Urinary bladder (tissue), 3 donors: ENCODE measurements at regions not wholly inside any gene's neighbourhood (a gene's known extent, or its start where the extent isn't known, plus 50 kb on each side); places are given as distances from the start of the nearest gene placed in this dataset.

Source experiments
- DNase-seq: peaks from one replicate; pipeline ENCODE4 v3.0.0-alpha.2; 2015; ENCODE audit errors: extremely low spot score
- H3K27ac ChIP-seq: one replicate; pipeline ENCODE4 v1.5.1; 2013; ENCODE audit warnings: low read depth, mild to moderate bottlenecking, moderate library complexity
- H3K36me3 ChIP-seq: one replicate; pipeline ENCODE4 v1.6.1; 2013; ENCODE audit warnings: mild to moderate bottlenecking, moderate library complexity; ENCODE audit not compliant: insufficient read depth
- H3K4me1 ChIP-seq: one replicate; pipeline ENCODE4 v1.6.1; 2013; ENCODE audit warnings: mild to moderate bottlenecking, moderate library complexity; ENCODE audit not compliant: insufficient read depth
- H3K4me3 ChIP-seq: one replicate; pipeline ENCODE4 v1.5.1; 2013; ENCODE audit warnings: low read depth, low read length
- WGBS: extraction: QIAGEN DNeasy Blood & Tissue Kit; methylation state at CpG from one replicate; pipeline ENCODE4 v1.1.7; 2013; 5-methylcytosine and 5-hydroxymethylcytosine counted together
- donor health status: healthy with polysubstance abuse.
- donor health status: healthy.

DNA sequence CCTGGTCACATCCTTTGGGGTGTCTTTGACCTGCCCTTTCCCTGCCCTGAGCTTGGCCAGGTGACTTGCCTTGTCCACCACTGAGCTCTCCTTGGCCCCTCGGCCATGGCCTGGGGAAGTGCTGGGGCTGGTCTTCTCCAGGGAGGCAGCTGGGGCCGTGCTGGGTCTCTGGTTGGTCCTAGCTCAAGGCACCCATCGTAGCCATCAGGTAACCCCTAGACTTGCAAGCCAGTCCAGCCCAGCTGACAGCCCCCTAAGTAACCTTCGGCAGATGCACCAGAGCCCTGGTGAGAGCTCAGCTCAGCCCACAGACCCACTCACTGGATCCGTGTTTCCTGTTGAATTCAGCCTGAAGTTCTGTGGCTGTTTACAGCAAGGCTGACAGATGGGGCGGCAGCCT is 176.2 kb upstream of the SHH start:
- Histone ChIP-seq H3K4me1 (no peaks in the 10 kb centered on the region), H3K36me3 (no peaks in the 10 kb centered on the region), H3K27ac (no peak overlapping the region), H3K4me3 (no peak overlapping the region)
- 76% methylated on average over 6 of the region's 6 CpGs for WGBS
- no peak for DNase-seq

GRCh38 chr7:155987681-155988235 is 175.5 kb upstream of the SHH start:
- 73% methylated on average over 5 of the region's 5 CpGs for WGBS

GRCh38 chr7:155986497-155987160 is 174.4 kb upstream of the SHH start:
- Histone ChIP-seq H3K36me3 (no peaks in the 10 kb centered on the region), H3K4me3 (no peak overlapping the region), H3K4me1 (no peaks in the 10 kb centered on the region), H3K27ac (no peak overlapping the region)
- WGBS: 79% methylated on average over 10 of the region's 10 CpGs
- DNase-seq: no peak

More at GRCh38 chr7:155987681-155988235, 175.5 kb upstream of the SHH start:
- H3K4me1 ChIP-seq: no peaks in the 10 kb centered on the region
- H3K27ac ChIP-seq: no peak overlapping the region
- DNase-seq: no peak
- H3K4me3 ChIP-seq: no peak overlapping the region
- no peaks in the 10 kb centered on the region for H3K36me3 ChIP-seq

DNA sequence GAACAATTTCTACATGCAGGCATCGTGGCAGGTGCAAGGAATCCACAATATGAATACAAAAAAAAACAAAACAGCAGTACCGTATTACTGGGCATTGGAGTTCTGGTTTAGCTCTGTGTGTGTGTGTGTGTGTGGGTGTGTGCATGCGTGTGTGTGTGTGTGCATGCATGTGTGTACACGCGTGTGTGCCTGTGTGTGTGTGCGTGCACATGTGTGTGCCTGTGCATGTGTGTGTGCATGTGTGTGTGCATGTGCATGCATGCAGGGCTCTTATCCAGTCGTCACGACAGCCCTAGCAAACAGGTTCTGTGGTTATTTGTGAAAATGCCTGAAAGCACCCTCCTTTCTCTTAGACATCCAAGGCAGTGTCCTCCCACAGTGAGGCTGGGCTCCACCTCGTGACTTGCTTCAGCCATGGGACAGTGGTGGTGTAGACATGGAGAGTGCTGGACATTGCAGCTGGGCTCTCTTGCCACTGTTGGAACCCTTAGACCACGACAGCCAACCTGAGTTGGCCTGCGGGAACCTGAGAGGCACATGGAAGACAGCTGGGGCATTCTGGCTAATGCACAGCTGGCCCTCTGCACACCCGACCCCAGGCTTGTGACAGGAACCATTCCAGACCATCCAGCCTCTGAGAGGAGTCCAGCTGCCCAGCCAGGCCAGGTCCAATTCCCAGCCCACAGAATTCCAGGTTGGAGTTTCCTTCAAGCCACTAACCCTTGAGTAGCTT is 173.4 kb upstream of the SHH start:
- no peaks in the 10 kb centered on the region for H3K4me1 ChIP-seq
- no peaks in the 10 kb centered on the region for H3K36me3 ChIP-seq
- whole genome bisulfite sequencing: 86% methylated on average over 12 of the region's 12 CpGs
- DNase-seq: no peak
- H3K27ac ChIP-seq: no peak overlapping the region
- no peak overlapping the region for H3K4me3 ChIP-seq

GRCh38 chr7:155984609-155985405 is 172.5 kb upstream of the SHH start:
- no peaks in the 10 kb centered on the region for H3K4me1 ChIP-seq
- no peak overlapping the region for H3K27ac ChIP-seq
- no peak for DNase-seq
- no peaks in the 10 kb centered on the region for H3K36me3 ChIP-seq
- no peak overlapping the region for H3K4me3 ChIP-seq
- WGBS: 85% methylated on average over 15 of the region's 15 CpGs

DNA sequence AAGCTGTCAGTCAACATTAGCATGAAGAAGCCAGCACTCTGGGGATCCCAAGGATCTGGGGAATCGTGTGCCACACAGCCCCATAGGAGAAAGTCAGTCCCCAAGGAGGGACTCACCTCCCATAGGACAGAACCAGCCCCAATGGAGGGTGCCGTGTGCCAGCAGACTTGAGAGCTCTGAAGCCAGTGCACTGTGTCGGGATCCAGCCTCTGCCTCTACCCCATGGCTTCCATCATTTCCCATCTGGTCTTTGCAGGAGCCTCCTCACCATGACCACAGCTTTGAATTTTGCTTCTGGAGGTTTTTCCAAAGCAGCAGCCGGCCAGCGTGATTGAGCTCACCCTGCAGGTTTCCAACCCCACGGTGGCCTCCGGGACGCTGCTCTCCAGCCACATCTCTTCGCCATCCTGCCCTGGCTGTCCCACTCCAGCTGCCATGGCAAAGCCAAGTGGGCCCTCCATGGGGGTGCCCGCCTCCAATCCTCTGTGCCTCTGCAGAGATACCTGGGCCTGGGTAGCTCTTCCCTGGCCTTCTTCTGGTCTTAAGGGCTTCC is 171.8 kb upstream of the SHH start:
- Histone ChIP-seq H3K4me3 (no peak overlapping the region), H3K27ac (no peak overlapping the region), H3K36me3 (no peaks in the 10 kb centered on the region), H3K4me1 (no peaks in the 10 kb centered on the region)
- 80% methylated on average over 10 of the region's 10 CpGs for WGBS
- no peak for DNase-seq

- H3K27ac ChIP-seq: no peak overlapping the region
- WGBS: 75% methylated on average over 14 of the region's 14 CpGs
- H3K36me3 ChIP-seq: no peaks in the 10 kb centered on the region
- no peak for DNase-seq
- H3K4me1 ChIP-seq: no peaks in the 10 kb centered on the region
- H3K4me3 ChIP-seq: no peak overlapping the region
Measured at GRCh38 chr7:155983176-155983815, 171.0 kb upstream of the SHH start.

DNA sequence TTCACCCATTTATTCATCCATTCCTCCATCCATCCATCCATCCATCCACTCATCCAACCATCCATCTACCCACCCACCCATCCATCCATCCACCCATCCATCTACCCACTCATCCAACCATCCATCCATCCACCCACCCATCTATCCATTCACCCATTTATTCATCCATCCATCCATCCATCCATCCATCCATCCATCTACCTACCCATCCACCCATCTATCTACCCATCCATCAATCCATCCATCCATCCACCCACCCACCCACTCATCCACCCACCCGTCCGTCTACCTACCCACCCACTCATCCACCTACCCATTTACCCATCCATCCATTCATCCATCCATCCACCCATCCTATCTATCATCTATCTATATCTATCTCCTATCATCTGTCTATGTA is 169.4 kb upstream of the SHH start:
- no peaks in the 10 kb centered on the region for H3K36me3 ChIP-seq
- no peak for DNase-seq
- H3K4me3 ChIP-seq: no peak overlapping the region
- H3K27ac ChIP-seq: no peak overlapping the region
- 93% methylated on average over 2 of the region's 2 CpGs for WGBS
- H3K4me1 ChIP-seq: no peaks in the 10 kb centered on the region

DNA sequence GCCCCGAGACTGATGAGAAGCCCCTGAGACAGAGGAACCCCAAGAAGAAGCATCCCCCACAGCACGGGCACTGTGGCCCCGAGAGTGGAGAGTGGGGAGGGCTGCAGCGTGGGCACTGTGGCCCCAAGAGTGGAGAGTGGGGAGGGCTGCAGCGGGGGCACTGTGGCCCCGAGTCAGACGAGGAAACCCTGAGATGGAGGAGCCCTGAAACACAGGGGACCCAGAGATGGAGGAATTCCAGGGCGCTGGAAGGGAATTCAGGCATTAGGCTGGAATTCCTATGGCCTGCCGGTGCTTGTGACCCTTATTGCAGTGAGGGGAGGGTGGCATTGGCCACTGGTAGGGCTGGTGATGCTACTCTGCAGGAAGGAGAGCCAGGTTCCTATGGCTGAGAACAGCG is 168.6 kb upstream of the SHH start:
- no peaks in the 10 kb centered on the region for H3K36me3 ChIP-seq
- WGBS: 85% methylated on average over 10 of the region's 10 CpGs
- DNase-seq: no peak
- H3K4me3 ChIP-seq: no peak overlapping the region
- no peaks in the 10 kb centered on the region for H3K4me1 ChIP-seq
- no peak overlapping the region for H3K27ac ChIP-seq

- H3K36me3 ChIP-seq: no peaks in the 10 kb centered on the region
- DNase-seq: no peak
- H3K4me3 ChIP-seq: no peak overlapping the region
- no peak overlapping the region for H3K27ac ChIP-seq
- no peaks in the 10 kb centered on the region for H3K4me1 ChIP-seq
- WGBS: 86% methylated on average over 12 of the region's 12 CpGs
Measured at GRCh38 chr7:155979994-155980393, 167.7 kb upstream of the SHH start.

GRCh38 chr7:155979566-155979965 is 167.3 kb upstream of the SHH start:
- Histone ChIP-seq H3K4me3 (no peak overlapping the region), H3K36me3 (no peaks in the 10 kb centered on the region), H3K4me1 (no peaks in the 10 kb centered on the region), H3K27ac (no peak overlapping the region)
- 65% methylated on average over 4 of the region's 4 CpGs for WGBS
- no peak for DNase-seq

DNA sequence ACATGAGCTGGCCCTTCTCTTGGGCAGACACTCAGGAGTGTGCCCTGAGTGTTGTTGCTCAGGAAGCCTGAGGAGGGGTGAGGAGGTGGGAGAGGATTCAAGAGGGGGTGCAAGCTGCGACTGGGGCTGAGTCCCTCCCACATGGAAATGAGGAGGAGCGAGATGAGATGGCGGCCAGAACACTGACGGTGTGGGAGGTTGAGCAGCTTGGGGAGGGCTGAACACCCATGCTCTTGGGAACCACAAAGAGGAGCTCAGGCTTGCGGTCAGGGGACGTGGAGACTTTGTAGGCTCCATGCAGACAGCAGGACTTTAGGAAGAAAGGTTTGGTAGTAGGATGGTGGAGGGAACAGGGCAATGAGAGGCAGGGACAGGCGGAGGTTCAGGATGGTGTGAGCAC is 163.2 kb upstream of the SHH start:
- no peaks in the 10 kb centered on the region for H3K36me3 ChIP-seq
- no peak for DNase-seq

More for the DNA sequence above, 163.2 kb upstream of the SHH start:
- no peak overlapping the region for H3K27ac ChIP-seq
- WGBS: 66% methylated on average over 7 of the region's 7 CpGs
- H3K4me1 ChIP-seq: no peaks in the 10 kb centered on the region
- no peak overlapping the region for H3K4me3 ChIP-seq
